Umbilical cord (tissue), 1 donor: ENCODE measurements at regions not wholly inside any gene's neighbourhood (a gene's known extent, or its start where the extent isn't known, plus 50 kb on each side); places are given as distances from the start of the nearest gene placed in this dataset.
"Not testable (repeated sequence)": the region's sequence is repeated elsewhere in the genome, so short reads cannot be mapped to it uniquely, and the experiment has no call there.

Experiments used
- DNase-seq: peaks from one replicate; pipeline ENCODE4 v3.0.0-alpha.2; 2015; ENCODE audit warnings: low spot score

- DNase-seq: not testable (repeated sequence)
Measured at GRCh38 chr9:25731895-25732794, 53.9 kb upstream of the TUSC1 start.
